ENCODE measurements at regions not wholly inside any gene's neighbourhood (a gene's known extent, or its start where the extent isn't known, plus 50 kb on each side); places are given as distances from the start of the nearest gene placed in this dataset.

GRCh38 chr12:62113366-62114011 lies 146.7 kb upstream of the USP15 start:
- TF ChIP-seq CTCF (IDR thresholded peaks at IDR 0.05) (no peak), POLR2A (IDR thresholded peaks at IDR 0.05) (no peak), POLR2AphosphoS5 (IDR thresholded peaks at IDR 0.05) (no peak)

Data from prostate gland (tissue), 2 donors.